PC-9 (cell line): ENCODE measurements at regions not wholly inside any gene's neighbourhood (a gene's known extent, or its start where the extent isn't known, plus 50 kb on each side); places are given as distances from the start of the nearest gene placed in this dataset.

Source experiments
- BruUV-seq: library from RNA; stranded (reverse); fragments of 400-500 nt; replicated peaks from 2 replicates; lab custom pipeline; 2021; lab: Mats Ljungman, UMichigan
- CTCF ChIA-PET: fragments of 300-600 bp; sonication (Branson Sonifier 250); formaldehyde crosslinking; loops from one replicate; lab custom pipeline; 2022; ENCODE audit warnings: antibody characterized with exemption; lab: Charles Lee
- POLR2A ChIA-PET: fragments of 300-600 bp; sonication (Branson Sonifier 250); formaldehyde crosslinking; loops from one replicate; lab custom pipeline; 2022; ENCODE audit warnings: antibody characterized with exemption; ENCODE audit not compliant: unreplicated experiment; lab: Charles Lee
- DNase-seq, 2 experiments: peaks; one replicate each; pipeline versions ENCODE4 v3.0.0 to v3.0.0-alpha.2; 2015 to 2022; ENCODE audit warnings: mixed read lengths in 1 of 2
- H2AFZ ChIP-seq: fragments of 200-600 bp; sonication (generic); 2 replicates; pipeline ENCODE4 v1.8.1; 2017; ENCODE audit warnings: antibody characterized with exemption
- H3F3A ChIP-seq: fragments of 200-600 bp; sonication (generic); 2 replicates; pipeline ENCODE4 v1.8.1; 2017; ENCODE audit warnings: antibody characterized with exemption, mild to moderate bottlenecking, low read depth; ENCODE audit not compliant: insufficient read depth
- H3K27ac ChIP-seq: fragments of 200-600 bp; sonication (generic); 2 replicates; pipeline ENCODE4 v1.6.1; 2016; ENCODE audit warnings: mixed run types
- H3K27me3 ChIP-seq: fragments of 200-600 bp; sonication (generic); 2 replicates; pipeline ENCODE4 v1.6.1; 2016; ENCODE audit warnings: low read depth, mixed run types; ENCODE audit not compliant: insufficient read depth
- H3K36me3 ChIP-seq: fragments of 200-600 bp; sonication (generic); 2 replicates; pipeline ENCODE4 v1.6.1; 2016; ENCODE audit warnings: low read depth, mixed run types
- H3K4me1 ChIP-seq: fragments of 200-600 bp; sonication (generic); replicated peaks from 2 replicates; pipeline ENCODE4 v1.6.1; 2016; ENCODE audit warnings: mixed run types; ENCODE audit not compliant: insufficient read depth
- H3K4me2 ChIP-seq: fragments of 200-600 bp; sonication (generic); 2 replicates; pipeline ENCODE4 v1.6.1; 2017; ENCODE audit warnings: mixed run types
- H3K4me3 ChIP-seq: fragments of 200-600 bp; sonication (generic); 2 replicates; pipeline ENCODE4 v1.6.1; 2016; ENCODE audit warnings: mixed run types
- H3K79me2 ChIP-seq: fragments of 200-600 bp; sonication (generic); 2 replicates; pipeline ENCODE4 v1.6.1; 2017; ENCODE audit warnings: low read depth, mixed run types
- H3K9me2 ChIP-seq: fragments of 200-600 bp; sonication (generic); 2 replicates; pipeline ENCODE4 v1.8.1; 2017; ENCODE audit warnings: mild to moderate bottlenecking; ENCODE audit not compliant: insufficient read depth
- H3K9me3 ChIP-seq: fragments of 200-600 bp; sonication (generic); 2 replicates; pipeline ENCODE4 v1.8.1; 2016; ENCODE audit warnings: low read depth; ENCODE audit not compliant: insufficient read depth
- H4K20me1 ChIP-seq: fragments of 200-600 bp; sonication (generic); 2 replicates; pipeline ENCODE4 v1.8.1; 2017; ENCODE audit not compliant: insufficient read depth
- CTCF ChIP-seq: fragments of 200-600 bp; sonication (generic); conservative IDR thresholded peaks from 2 replicates; pipeline ENCODE4 v1.6.1; 2017; ENCODE audit warnings: mixed run types, antibody characterized with exemption, mild to moderate bottlenecking, moderate library complexity
- EZH2 ChIP-seq: fragments of 200-600 bp; sonication (generic); IDR thresholded peaks from 2 replicates; pipeline ENCODE4 v1.8.0; 2017; ENCODE audit warnings: antibody characterized with exemption, low read depth
- intact Hi-C: fragments of 100-400 bp; cut with micrococcal nuclease; formaldehyde crosslinking; loops from one replicate; pipeline ENCODE4 v1.10.0; 2022; ENCODE audit not compliant: unreplicated experiment

DNA sequence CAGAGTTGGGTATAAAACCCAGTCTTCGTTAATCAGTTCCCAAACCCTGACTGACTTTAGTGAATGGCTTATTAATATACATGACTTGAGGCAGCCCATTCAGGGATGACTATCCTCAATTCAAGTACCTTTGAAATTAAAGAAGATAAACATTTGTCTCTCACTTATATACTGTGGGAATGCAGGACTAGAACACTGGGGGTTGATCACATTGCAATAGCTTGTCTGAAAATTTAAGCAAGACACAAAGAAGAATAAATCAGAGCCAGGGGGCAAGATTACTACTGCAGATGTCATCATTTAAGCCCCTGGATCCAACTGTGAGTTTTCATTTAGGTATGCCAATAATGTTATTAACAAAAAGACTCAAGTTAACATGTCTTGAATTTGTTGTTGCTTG, 647.7 kb downstream of the ZPLD1 start:
- POLR2A ChIA-PET: no interaction called here
- Histone ChIP-seq H3K9me2 (peaks cover 4% of the 10 kb centered on the region; the same call in 1 of the 2 replicates), H3K4me2 (no peak overlapping the region), H3F3A (no peaks in the 10 kb centered on the region), H2AFZ (no peak overlapping the region), H4K20me1 (no peaks in the 10 kb centered on the region), H3K4me3 (no peak overlapping the region), H3K27ac (no peak overlapping the region), H3K79me2 (no peaks in the 10 kb centered on the region), H3K36me3 (no peaks in the 10 kb centered on the region), H3K27me3 (no peaks in the 10 kb centered on the region), H3K4me1 (no peaks in the 10 kb centered on the region), H3K9me3 (no peaks in the 10 kb centered on the region)
- DNase-seq: no peak
- no TSS peak for BruUV-seq
- TF ChIP-seq EZH2: no peak
- TF ChIP-seq CTCF: no peak
- CTCF ChIA-PET: no interaction called here
- intact Hi-C loops: no loop called here

DNA sequence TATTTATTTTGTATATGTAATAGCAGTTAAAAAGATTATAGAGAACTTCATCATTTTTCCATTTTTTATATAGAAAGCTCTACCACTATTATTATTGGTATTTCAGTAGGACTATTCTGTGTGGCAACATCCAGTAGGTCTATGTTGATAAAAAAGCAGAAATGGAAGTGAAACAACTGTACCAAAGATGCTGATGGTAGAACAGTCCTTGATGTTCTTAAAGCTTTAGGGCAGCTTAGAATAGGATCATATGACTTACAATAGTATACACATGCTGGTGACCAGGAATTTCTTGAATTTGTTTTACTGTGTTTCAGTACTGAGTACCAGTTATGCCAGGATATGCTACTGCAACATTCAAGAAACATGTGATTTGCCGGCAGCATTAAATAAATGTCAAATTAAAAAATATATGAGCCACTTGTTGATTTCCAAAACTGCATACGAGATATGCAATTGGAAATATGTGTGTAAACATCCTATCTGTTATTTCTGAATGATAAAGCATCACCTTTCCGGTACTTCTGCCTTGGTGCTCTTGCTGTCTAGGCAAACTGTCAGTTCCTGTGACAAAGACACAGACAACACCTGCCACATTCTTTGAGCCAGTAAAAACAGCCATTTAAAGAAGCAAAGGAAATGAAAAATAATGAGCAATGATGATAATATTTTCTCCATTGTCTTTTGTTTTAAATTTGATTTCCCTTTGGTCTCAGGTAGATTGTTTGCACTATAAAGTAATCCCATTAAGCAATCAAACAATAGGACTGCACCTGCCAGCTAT, 649.2 kb downstream of the ZPLD1 start:
- Histone ChIP-seq H3K4me1 (no peaks in the 10 kb centered on the region), H3K9me3 (no peaks in the 10 kb centered on the region), H3K4me2 (no peak overlapping the region), H3K79me2 (no peaks in the 10 kb centered on the region), H3K27ac (no peak overlapping the region), H3K4me3 (no peak overlapping the region), H2AFZ (no peak overlapping the region), H3K9me2 (peaks cover 4% of the 10 kb centered on the region; the same call in 1 of the 2 replicates), H3K36me3 (no peaks in the 10 kb centered on the region), H3F3A (no peaks in the 10 kb centered on the region), H3K27me3 (no peaks in the 10 kb centered on the region), H4K20me1 (no peaks in the 10 kb centered on the region)
- CTCF ChIA-PET: no interaction called here
- POLR2A ChIA-PET: no interaction called here
- no peak for TF ChIP-seq EZH2
- no peak for TF ChIP-seq CTCF
- DNase-seq: no peak
- intact Hi-C loops: no loop called here
- BruUV-seq: no TSS peak

DNA sequence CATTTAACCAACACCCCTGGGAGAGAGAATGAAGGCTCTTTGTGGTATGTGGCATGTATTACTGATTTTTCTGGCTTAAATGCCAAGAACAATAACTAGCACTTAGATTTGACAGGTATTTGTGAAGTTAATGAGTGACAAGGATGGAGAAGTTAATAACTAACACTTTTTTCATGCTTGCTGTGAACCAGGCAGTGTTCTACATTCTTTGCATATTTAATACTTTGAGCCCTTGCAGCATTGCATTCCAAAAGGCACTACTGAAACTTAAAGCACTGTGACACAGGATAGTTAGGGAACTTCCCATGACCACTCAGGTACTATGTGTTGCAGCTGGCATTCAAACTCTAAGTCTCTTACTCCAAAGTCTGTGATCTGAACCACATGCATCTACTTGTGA, 650.6 kb downstream of the ZPLD1 start:
- Histone ChIP-seq H3K79me2 (no peaks in the 10 kb centered on the region), H3K27ac (no peak overlapping the region), H4K20me1 (no peaks in the 10 kb centered on the region), H3K4me3 (no peak overlapping the region), H3K9me2 (peaks cover 4% of the 10 kb centered on the region; the same call in 1 of the 2 replicates), H3K36me3 (no peaks in the 10 kb centered on the region), H3K4me2 (no peak overlapping the region), H3F3A (no peaks in the 10 kb centered on the region), H3K27me3 (no peaks in the 10 kb centered on the region), H2AFZ (no peak overlapping the region), H3K9me3 (no peaks in the 10 kb centered on the region), H3K4me1 (no peaks in the 10 kb centered on the region)
- TF ChIP-seq EZH2 (no peak), CTCF (no peak)
- intact Hi-C loops: no loop called here
- no peak for DNase-seq
- POLR2A ChIA-PET: no interaction called here
- BruUV-seq: no TSS peak
- CTCF ChIA-PET: no interaction called here
